ENCODE measurements at regions not wholly inside any gene's neighbourhood (a gene's known extent, or its start where the extent isn't known, plus 50 kb on each side); places are given as distances from the start of the nearest gene placed in this dataset.

DNA sequence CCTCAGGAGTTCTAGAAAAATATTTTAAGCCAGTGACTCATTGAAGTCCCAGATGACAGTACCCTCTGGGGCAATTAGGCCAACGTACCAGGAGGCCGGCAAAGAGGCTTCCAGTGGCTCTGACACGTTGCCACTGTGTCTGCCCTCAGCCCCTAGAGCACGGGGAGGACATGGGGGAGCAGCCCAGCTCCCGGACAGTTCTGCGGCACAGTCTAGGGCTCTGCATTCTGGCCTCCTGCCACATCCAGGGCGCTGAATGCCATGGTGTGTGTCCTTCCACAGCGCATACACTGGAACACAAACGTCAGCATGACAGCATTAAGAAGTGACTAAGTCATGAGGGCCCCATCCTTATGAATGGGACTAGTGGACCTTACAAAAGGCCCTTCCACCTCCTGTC lies 156.2 kb downstream of the RNASET2 start:
- no peak for TF ChIP-seq POLR2AphosphoS5 (IDR thresholded peaks at IDR 0.05; ENCODE audit: low read depth, low read length)
- TF ChIP-seq REST (IDR thresholded peaks at IDR 0.05; ENCODE audit: insufficient read depth in 1 of 2, low read depth in 2 of 2, low read length in 2 of 2) = no peak
- TF ChIP-seq SIN3A (IDR thresholded peaks at IDR 0.05; ENCODE audit: borderline replicate concordance, insufficient read depth, low read length) = no peak

Measured in PFSK-1 (cell line).